ENCODE measurements at regions not wholly inside any gene's neighbourhood (a gene's known extent, or its start where the extent isn't known, plus 50 kb on each side); places are given as distances from the start of the nearest gene placed in this dataset.

GRCh38 chr17:36777118-36777517 lies 160.2 kb upstream of the LHX1 start:
- TF ChIP-seq POLR2A (IDR thresholded peaks at IDR 0.05; ENCODE audit: extremely low read depth, insufficient read length) (no peak), CTCF (IDR thresholded peaks at IDR 0.05; ENCODE audit: low read depth, low read length) (no peak), MAX (IDR thresholded peaks at IDR 0.05; ENCODE audit: low read depth, low read length) (no peak)

All from NB4 (cell line).